GM19239 (cell line): ENCODE measurements at regions not wholly inside any gene's neighbourhood (a gene's known extent, or its start where the extent isn't known, plus 50 kb on each side); places are given as distances from the start of the nearest gene placed in this dataset.

Source experiments
- DNase-seq: peaks from one replicate; pipeline ENCODE4 v3.0.0; 2011; ENCODE audit warnings: low spot score; ENCODE audit not compliant: insufficient read length
- FAIRE-seq: peaks from 2 replicates; lab custom pipeline; 2011; peaks lifted over from hg19 to GRCh38; lab: Jason Lieb, UNC

GRCh38 chr11:45597097-45597496 is 68.3 kb downstream of the CHST1 start:
- FAIRE-seq (no peak), DNase-seq (no peak)

- FAIRE-seq (no peak), DNase-seq (no peak)
Measured at GRCh38 chr11:45596571-45596970, 68.9 kb downstream of the CHST1 start.

GRCh38 chr11:45593992-45594391 is 71.4 kb downstream of the CHST1 start:
- DNase-seq (no peak), FAIRE-seq (no peak)

GRCh38 chr11:45592636-45593035 is 72.8 kb downstream of the CHST1 start:
- DNase-seq (no peak), FAIRE-seq (no peak)

- DNase-seq, result no peak
- no peak for FAIRE-seq
Measured at GRCh38 chr11:45590743-45591142, 74.7 kb downstream of the CHST1 start.

GRCh38 chr11:45585205-45585604 is 80.2 kb downstream of the CHST1 start:
- DNase-seq (no peak), FAIRE-seq (no peak)

GRCh38 chr11:45583981-45584566 is 81.3 kb downstream of the CHST1 start:
- DNase-seq (no peak), FAIRE-seq (no peak)

- DNase-seq (no peak), FAIRE-seq (no peak)
Measured at GRCh38 chr11:45580399-45580798, 85.0 kb downstream of the CHST1 start.

- FAIRE-seq (no peak), DNase-seq (no peak)
Measured at GRCh38 chr11:45578316-45578715, 87.1 kb downstream of the CHST1 start.

- no peak for DNase-seq
- FAIRE-seq, result no peak
Measured at GRCh38 chr11:45577752-45578151, 87.7 kb downstream of the CHST1 start.

- no peak for DNase-seq
- FAIRE-seq, result no peak
Measured at GRCh38 chr11:45576461-45577215, 88.8 kb downstream of the CHST1 start.

GRCh38 chr11:45573728-45574127 is 91.7 kb downstream of the CHST1 start:
- no peak for DNase-seq
- no peak for FAIRE-seq

- FAIRE-seq, result no peak
- no peak for DNase-seq
Measured at GRCh38 chr11:45572354-45573123, 92.9 kb downstream of the CHST1 start.

GRCh38 chr11:45569776-45570175 is 95.6 kb downstream of the CHST1 start:
- DNase-seq (no peak), FAIRE-seq (no peak)

- FAIRE-seq (no peak), DNase-seq (no peak)
Measured at GRCh38 chr11:45568049-45568448, 97.4 kb downstream of the CHST1 start.

- DNase-seq (no peak), FAIRE-seq (no peak)
Measured at GRCh38 chr11:45565446-45565988, 99.9 kb downstream of the CHST1 start.

- DNase-seq, result no peak
Measured at GRCh38 chr11:45563810-45564209, 101.6 kb downstream of the CHST1 start.

GRCh38 chr11:45563171-45563570 is 102.3 kb downstream of the CHST1 start:
- DNase-seq, result no peak

More at GRCh38 chr11:45563810-45564209, 101.6 kb downstream of the CHST1 start:
- FAIRE-seq, result no peak

GRCh38 chr11:45560913-45561281 is 104.5 kb downstream of the CHST1 start:
- FAIRE-seq, result no peak
- no peak for DNase-seq

More at GRCh38 chr11:45563171-45563570, 102.3 kb downstream of the CHST1 start:
- FAIRE-seq, result no peak

- DNase-seq (no peak), FAIRE-seq (no peak)
Measured at GRCh38 chr11:45560155-45560912, 105.1 kb downstream of the CHST1 start.
